GM03348 (cell line): ENCODE measurements at regions not wholly inside any gene's neighbourhood (a gene's known extent, or its start where the extent isn't known, plus 50 kb on each side); places are given as distances from the start of the nearest gene placed in this dataset.
A peak's percentile ranks its signal among the peaks of the same experiment; 100 is the strongest.

Experiments
- DNase-seq: peaks from one replicate; pipeline ENCODE4 v3.0.0; 2012; ENCODE audit warnings: low spot score

DNA sequence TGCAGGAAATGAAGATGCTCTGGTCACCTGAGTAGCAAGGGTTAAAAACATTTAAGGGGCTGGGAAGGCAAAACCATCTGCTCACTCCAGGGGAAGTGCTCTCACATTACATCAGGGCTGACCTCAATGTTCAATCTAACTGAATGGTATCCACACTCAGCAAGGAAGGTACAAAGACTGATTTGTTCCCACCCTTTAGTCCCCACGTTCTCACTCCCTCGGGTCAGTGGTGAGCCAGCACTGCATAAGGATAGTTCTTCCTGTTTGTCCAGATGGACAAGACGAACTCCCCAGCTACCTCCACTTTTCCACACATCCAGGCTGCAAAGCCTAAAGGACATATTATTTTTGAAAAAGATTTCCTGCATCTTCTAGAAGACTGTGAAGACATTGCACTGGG, 126.6 kb upstream of the SLC14A2 start:
- DNase-seq = no peak

- no peak for DNase-seq
Observed at GRCh38 chr18:45493830-45494229, 121.4 kb upstream of the SLC14A2 start.

- DNase-seq = no peak
Observed at GRCh38 chr18:45494811-45495210, 120.5 kb upstream of the SLC14A2 start.

- no peak for DNase-seq
Observed at GRCh38 chr18:45496741-45497140, 118.5 kb upstream of the SLC14A2 start.

- no peak for DNase-seq
Observed at GRCh38 chr18:45497595-45498286, 117.5 kb upstream of the SLC14A2 start.

GRCh38 chr18:45498287-45498658, 117.0 kb upstream of the SLC14A2 start:
- no peak for DNase-seq

GRCh38 chr18:45503990-45504389, 111.3 kb upstream of the SLC14A2 start:
- no peak for DNase-seq

DNA sequence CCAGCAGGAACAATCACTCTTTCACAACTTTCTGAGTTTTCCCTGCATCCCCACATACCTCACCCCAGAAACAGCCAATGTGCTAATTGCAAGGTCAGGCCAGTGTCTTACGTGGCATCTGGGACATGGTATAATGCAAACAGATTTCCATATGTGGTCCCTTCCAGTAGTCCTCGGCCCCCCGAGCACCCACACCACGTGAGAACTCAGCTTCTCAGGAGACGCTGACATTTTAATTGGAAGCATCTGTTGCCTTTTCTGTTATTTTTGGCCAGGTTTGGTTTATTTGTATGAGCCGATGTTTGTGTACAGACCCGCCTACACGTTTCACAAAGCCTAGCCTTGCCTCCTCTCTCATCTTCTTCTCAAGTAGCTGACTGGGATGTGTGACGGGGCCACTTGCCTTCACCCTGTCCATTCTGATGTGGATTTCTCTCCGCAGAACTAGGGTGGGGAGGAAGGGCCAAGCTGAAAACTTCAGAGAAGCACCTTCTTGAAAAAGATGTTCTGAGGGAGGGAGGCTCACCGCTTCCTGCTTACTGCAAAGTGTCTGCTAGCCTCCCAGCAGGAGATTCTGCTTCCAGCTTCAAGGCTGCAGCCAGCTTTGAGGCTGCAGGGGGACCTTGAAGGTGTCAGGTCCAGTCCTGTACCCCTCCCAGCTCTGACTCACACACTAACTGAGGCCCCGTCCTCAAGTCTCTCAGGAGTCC, 109.6 kb upstream of the SLC14A2 start:
- DNase-seq = no peak

DNA sequence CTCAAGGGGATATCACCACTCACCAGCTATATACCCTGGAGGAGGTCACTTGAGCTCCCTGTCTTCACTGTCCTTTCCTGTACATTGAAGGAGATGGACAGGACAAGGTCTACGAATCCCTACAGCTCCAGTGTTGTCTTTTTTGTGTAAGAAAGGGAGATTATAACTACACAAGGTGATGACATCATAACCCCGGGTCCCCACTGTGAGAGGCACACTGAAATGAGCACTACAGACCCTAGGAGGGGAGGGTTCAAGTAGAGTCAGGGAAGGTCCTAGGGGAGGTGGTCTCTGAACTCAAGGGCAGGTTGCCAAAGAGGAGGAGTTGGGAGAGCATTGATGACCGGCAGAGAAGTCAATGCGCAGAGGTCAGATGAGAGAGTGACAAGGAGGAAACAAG, 108.3 kb upstream of the SLC14A2 start:
- no peak for DNase-seq

DNA sequence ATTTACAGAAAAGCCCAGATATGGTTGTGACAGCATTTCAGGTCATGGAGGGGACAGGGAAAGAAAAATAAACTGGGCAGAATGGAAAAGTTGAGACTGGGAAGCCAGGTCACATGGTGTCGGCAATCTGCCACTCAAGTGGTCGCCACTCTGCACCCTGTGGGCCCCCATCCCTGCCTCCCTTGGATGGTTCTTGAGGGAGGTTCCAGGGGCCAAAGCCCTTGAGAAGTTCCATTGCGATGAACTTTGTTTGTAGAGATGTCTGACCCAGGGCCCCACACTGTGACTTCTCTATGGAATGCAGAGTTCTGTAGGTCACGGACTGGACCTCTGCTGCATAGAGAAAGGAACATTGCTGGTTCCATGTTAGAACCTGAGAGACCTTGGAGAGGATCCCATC, 105.7 kb upstream of the SLC14A2 start:
- DNase-seq = no peak

- DNase-seq = no peak
Observed at GRCh38 chr18:45510656-45511055, 104.6 kb upstream of the SLC14A2 start.

DNA sequence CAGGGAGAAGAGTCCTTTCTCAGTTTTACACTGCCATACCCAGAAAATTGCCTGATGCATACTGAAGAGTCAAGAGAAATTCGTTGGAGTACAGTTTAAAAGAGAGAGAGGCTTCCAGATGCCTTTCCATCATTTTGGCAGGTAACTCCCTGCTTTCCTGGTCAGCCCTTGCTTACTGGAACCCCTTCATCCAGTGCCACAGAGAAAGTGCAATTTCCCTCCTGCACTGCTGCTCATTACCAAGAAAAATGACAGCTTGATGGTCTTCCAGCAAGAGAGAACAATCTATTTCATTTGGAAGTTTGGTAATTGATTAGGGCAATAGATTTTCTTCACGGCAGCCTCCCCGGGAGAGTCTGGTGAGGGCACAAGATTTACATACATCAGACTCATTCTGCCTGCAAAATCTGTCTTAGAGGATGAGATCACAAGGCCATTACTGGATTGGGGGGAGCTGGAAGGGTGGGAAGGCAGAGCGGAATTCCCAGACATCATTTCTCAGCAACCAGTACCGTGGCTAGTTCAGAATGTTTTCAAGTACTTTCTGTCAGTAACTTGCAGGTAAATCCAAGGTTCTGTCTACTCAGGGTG, 102.8 kb upstream of the SLC14A2 start:
- DNase-seq = no peak

- peak; percentile 77 for DNase-seq
Observed at GRCh38 chr18:45517181-45517741, 98.0 kb upstream of the SLC14A2 start.

DNA sequence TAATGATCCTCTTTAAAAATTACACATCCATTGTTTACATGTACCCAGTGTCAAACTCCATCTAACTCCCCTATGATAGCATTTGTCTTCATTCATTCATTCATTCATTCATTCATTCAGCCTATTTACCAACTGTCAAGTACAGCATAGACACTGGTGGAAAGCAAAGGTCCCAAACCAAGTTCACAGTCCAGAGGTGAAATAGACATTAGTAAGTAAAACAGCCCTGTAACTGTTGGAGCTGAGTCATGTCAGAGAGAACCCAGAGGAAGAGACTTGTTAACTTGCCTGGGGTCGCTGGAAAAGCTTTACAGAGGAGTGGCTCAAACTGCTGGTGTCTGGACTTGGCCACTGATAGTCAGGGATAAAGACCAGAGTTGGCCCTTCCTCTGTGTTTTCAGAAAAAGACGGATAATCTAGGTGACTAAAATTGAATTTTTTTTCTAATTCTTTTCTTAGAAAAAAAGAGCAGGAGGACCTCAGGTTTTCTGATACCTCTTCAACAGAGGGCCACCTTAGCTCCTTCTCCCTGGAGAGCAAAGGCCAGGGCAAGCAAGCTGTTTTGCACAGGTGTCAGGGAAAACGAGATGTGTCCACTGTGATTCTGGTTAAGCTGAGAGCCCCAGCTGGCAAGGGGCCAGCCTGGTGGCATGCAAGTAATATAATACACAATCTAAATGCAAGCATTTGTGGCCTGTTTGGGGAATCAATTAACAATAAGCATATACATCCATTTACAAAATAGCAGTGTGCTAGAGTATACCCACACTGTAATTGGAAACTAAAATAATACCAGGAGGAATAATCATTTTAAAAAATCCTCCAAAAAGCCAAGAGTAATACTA, 96.7 kb upstream of the SLC14A2 start:
- DNase-seq = no peak

GRCh38 chr18:45519411-45520280, 95.6 kb upstream of the SLC14A2 start:
- DNase-seq = peak; percentile 60

DNA sequence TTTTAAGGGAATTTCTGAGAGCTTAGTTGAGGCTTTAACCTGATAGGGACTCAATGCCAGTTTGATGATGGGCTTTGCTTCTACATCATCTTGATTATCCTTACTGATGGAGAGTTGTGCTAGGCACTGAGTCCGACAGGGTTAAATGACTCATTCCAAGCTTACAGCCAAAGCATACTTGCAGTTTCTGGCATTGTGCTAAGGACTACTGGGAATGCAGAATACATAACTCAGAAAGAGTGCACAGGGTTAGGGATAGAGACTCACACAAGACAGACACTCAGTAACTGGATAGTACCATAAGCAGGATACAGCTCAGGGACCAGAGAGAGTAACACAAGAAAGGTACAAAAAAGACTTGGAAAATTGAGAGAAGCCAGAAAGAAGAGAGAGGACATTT, 94.1 kb upstream of the SLC14A2 start:
- DNase-seq = peak; percentile 76

DNA sequence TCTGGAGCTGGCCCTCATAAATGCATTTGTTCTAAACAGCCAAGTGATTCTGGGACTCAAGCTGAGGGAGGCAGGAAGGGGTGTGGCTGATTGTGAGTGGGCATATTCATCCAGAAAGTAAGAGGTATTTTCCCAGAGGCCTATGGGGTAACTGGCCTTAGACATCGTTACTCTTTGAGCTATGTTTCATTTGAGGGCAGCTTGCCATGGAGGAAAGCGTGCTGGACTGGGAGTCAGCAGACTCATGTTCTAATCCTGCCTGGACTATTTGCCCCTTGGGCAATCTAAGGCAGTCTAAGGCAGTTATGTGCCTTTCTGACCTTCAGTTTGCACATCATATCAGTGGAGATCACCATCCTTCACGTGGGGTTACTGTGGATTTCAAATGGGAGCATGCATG, 93.5 kb upstream of the SLC14A2 start:
- DNase-seq = peak; percentile 68

GRCh38 chr18:45522371-45522770, 92.9 kb upstream of the SLC14A2 start:
- peak; percentile 78 for DNase-seq

- DNase-seq = no peak
Observed at GRCh38 chr18:45525301-45525700, 90.0 kb upstream of the SLC14A2 start.

- DNase-seq = no peak
Observed at GRCh38 chr18:45526114-45526841, 89.0 kb upstream of the SLC14A2 start.

GRCh38 chr18:45527891-45528290, 87.4 kb upstream of the SLC14A2 start:
- no peak for DNase-seq
